ENCODE measurements at regions not wholly inside any gene's neighbourhood (a gene's known extent, or its start where the extent isn't known, plus 50 kb on each side); places are given as distances from the start of the nearest gene placed in this dataset.

DNA sequence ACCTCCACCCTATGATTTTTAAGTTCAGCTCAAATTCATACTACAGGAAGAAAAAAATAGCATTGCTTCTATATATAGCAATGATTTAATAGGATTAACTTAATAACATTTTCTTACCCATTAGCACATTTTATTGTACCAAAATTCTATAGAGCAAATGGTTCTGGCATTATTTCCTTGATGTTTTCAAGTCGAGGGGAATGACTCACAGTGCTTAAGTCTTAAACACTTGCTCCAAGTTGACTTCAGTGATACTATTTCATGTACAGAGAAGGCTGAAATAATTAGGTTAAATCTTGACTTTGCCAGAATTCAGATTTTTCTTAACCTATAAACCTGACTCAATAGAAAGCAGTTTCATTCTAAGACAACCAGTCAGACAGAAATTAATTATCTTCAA, 1133.8 kb downstream of the SORCS3 start:
- Histone ChIP-seq H2AFZ (ENCODE audit: low read length) (no peak overlapping the region), H4K20me1 (ENCODE audit: insufficient read depth, low read length) (no peaks in the 10 kb centered on the region), H3K79me2 (ENCODE audit: low read length) (no peaks in the 10 kb centered on the region), H3K27me3 (replicated peaks; ENCODE audit: insufficient read depth, low read length) (no peaks in the 10 kb centered on the region), H3K4me3 (ENCODE audit: low read length) (no peak overlapping the region), H3K36me3 (replicated peaks; ENCODE audit: insufficient read depth, low read length) (no peaks in the 10 kb centered on the region), H3K4me2 (ENCODE audit: low read depth, low read length) (no peak overlapping the region), H3K9me3 (replicated peaks; ENCODE audit: insufficient read depth, low read length) (no peaks in the 10 kb centered on the region), H3K4me1 (ENCODE audit: low read length) (no peaks in the 10 kb centered on the region), H3K9ac (ENCODE audit: low read length) (no peak overlapping the region), H3K27ac (ENCODE audit: low read length) (no peak overlapping the region), H3F3A (ENCODE audit: insufficient read depth, low read length) (no peaks in the 10 kb centered on the region), H3K9me2 (replicated peaks; ENCODE audit: insufficient read depth, low read length) (no peaks in the 10 kb centered on the region)
- no peak for TF ChIP-seq EZH2 (optimal IDR thresholded peaks at IDR 0.05; ENCODE audit: low read depth, low read length)
- no peak for DNase-seq

DNA sequence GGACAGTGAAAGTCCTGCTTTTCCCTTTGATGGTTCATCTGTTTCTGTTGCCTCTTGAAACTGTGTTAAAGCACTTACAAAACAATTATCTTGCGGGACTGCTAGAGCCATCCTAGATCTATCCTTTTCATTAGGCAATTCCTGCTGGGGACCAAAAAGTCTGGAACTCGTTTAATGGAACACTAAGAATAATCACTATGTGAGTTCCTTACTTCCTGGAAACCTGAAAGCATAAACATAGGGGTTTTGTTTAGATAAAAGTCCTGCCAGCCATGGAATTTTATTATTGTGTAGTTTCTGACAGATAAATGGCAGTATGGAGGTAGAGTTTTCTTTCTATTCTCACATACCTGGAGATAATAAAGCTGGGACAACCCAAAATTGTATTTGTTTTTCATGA, 1133.3 kb downstream of the SORCS3 start:
- H3K9me3 ChIP-seq (replicated peaks; ENCODE audit: insufficient read depth, low read length) = no peaks in the 10 kb centered on the region
- H3K27ac ChIP-seq (ENCODE audit: low read length) = no peak overlapping the region
- TF ChIP-seq, protein P1, sequence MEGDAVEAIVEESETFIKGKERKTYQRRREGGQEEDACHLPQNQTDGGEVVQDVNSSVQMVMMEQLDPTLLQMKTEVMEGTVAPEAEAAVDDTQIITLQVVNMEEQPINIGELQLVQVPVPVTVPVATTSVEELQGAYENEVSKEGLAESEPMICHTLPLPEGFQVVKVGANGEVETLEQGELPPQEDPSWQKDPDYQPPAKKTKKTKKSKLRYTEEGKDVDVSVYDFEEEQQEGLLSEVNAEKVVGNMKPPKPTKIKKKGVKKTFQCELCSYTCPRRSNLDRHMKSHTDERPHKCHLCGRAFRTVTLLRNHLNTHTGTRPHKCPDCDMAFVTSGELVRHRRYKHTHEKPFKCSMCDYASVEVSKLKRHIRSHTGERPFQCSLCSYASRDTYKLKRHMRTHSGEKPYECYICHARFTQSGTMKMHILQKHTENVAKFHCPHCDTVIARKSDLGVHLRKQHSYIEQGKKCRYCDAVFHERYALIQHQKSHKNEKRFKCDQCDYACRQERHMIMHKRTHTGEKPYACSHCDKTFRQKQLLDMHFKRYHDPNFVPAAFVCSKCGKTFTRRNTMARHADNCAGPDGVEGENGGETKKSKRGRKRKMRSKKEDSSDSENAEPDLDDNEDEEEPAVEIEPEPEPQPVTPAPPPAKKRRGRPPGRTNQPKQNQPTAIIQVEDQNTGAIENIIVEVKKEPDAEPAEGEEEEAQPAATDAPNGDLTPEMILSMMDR (IDR thresholded peaks at IDR 0.05; ENCODE audit: low read length) = no peak
- no peak for TF ChIP-seq EZH2 (optimal IDR thresholded peaks at IDR 0.05; ENCODE audit: low read depth, low read length)
- no peak for TF ChIP-seq EZH2phosphoT487 (IDR thresholded peaks at IDR 0.05; ENCODE audit: low read length)
- no peaks in the 10 kb centered on the region for H4K20me1 ChIP-seq (ENCODE audit: insufficient read depth, low read length)
- no peaks in the 10 kb centered on the region for H3K36me3 ChIP-seq (replicated peaks; ENCODE audit: insufficient read depth, low read length)
- no peak overlapping the region for H3K9ac ChIP-seq (ENCODE audit: low read length)
- DNase-seq = no peak
- H3F3A ChIP-seq (ENCODE audit: insufficient read depth, low read length) = no peaks in the 10 kb centered on the region
- H3K4me3 ChIP-seq (ENCODE audit: low read length) = no peak overlapping the region
- no peaks in the 10 kb centered on the region for H3K27me3 ChIP-seq (replicated peaks; ENCODE audit: insufficient read depth, low read length)
- no peak overlapping the region for H2AFZ ChIP-seq (ENCODE audit: low read length)
- no peaks in the 10 kb centered on the region for H3K79me2 ChIP-seq (ENCODE audit: low read length)
- no peaks in the 10 kb centered on the region for H3K4me1 ChIP-seq (ENCODE audit: low read length)
- no peaks in the 10 kb centered on the region for H3K9me2 ChIP-seq (replicated peaks; ENCODE audit: insufficient read depth, low read length)
- H3K4me2 ChIP-seq (ENCODE audit: low read depth, low read length) = no peak overlapping the region

DNA sequence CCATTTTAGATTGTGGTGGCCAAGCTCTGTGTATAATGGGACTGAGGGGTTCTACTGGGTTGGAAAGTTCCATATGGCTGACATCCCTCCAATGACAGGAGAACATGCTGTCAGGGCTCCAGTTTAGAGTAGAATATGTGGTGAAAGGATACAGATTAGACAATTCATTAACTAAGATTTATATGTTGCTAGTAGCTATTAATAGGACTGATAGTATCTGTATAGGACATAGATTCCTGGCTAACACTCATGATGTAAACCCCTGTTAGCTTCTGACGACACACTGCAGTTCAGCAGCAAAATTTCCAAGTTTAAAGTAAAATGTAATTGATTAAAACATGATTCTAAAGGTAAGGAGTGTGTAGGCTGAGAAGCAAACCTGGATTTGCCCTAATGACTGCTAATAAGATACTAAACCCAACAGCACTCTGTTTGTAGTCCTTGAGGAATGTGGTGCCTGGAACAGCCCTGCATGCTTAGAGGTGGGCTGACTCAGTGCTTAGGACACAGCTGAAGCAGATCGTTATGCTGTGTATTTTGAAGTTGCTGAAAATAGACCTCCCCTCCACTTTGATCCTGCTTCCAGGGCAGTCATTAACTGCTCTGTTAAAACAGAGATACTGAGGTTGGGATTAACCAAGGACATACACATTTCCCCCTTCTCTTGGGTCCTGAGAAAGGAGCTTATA, 1129.6 kb downstream of the SORCS3 start:
- Histone ChIP-seq H3K9ac (ENCODE audit: low read length) (no peak overlapping the region), H3K27ac (ENCODE audit: low read length) (no peak overlapping the region), H3K4me1 (ENCODE audit: low read length) (no peaks in the 10 kb centered on the region), H3K9me3 (replicated peaks; ENCODE audit: insufficient read depth, low read length) (no peaks in the 10 kb centered on the region), H3F3A (ENCODE audit: insufficient read depth, low read length) (no peaks in the 10 kb centered on the region), H3K79me2 (ENCODE audit: low read length) (no peaks in the 10 kb centered on the region), H3K9me2 (replicated peaks; ENCODE audit: insufficient read depth, low read length) (no peaks in the 10 kb centered on the region), H2AFZ (ENCODE audit: low read length) (no peak overlapping the region), H4K20me1 (ENCODE audit: insufficient read depth, low read length) (no peaks in the 10 kb centered on the region), H3K4me2 (ENCODE audit: low read depth, low read length) (no peak overlapping the region), H3K4me3 (ENCODE audit: low read length) (no peak overlapping the region), H3K27me3 (replicated peaks; ENCODE audit: insufficient read depth, low read length) (no peaks in the 10 kb centered on the region), H3K36me3 (replicated peaks; ENCODE audit: insufficient read depth, low read length) (no peaks in the 10 kb centered on the region)
- DNase-seq = no peak
- TF ChIP-seq EZH2 (optimal IDR thresholded peaks at IDR 0.05; ENCODE audit: low read depth, low read length) = no peak
- no peak for TF ChIP-seq EZH2phosphoT487 (IDR thresholded peaks at IDR 0.05; ENCODE audit: low read length)
- TF ChIP-seq, protein P1 (IDR thresholded peaks at IDR 0.05; ENCODE audit: low read length) = no peak

Measured in MM.1S (cell line).